Panc1 (cell line): ENCODE measurements at regions not wholly inside any gene's neighbourhood (a gene's known extent, or its start where the extent isn't known, plus 50 kb on each side); places are given as distances from the start of the nearest gene placed in this dataset.

Experiments used
- REST ChIP-seq, 2 experiments: IDR thresholded peaks; 2 replicates each; pipeline ENCODE4 v1.6.1; 2011 to 2012; ENCODE audit warnings: low read depth in 2 of 2, control low read depth in 1 of 2, low read length in 1 of 2, mild to moderate bottlenecking in 1 of 2, moderate library complexity in 1 of 2; ENCODE audit not compliant: insufficient read depth in 1 of 2
- TF ChIP-seq, protein P1 (sequence below): fragments of 450-650 bp; IDR thresholded peaks from 2 replicates; pipeline ENCODE4 v1.5.1; 2017; ENCODE audit warnings: mild to moderate bottlenecking

- TF ChIP-seq, protein P1, sequence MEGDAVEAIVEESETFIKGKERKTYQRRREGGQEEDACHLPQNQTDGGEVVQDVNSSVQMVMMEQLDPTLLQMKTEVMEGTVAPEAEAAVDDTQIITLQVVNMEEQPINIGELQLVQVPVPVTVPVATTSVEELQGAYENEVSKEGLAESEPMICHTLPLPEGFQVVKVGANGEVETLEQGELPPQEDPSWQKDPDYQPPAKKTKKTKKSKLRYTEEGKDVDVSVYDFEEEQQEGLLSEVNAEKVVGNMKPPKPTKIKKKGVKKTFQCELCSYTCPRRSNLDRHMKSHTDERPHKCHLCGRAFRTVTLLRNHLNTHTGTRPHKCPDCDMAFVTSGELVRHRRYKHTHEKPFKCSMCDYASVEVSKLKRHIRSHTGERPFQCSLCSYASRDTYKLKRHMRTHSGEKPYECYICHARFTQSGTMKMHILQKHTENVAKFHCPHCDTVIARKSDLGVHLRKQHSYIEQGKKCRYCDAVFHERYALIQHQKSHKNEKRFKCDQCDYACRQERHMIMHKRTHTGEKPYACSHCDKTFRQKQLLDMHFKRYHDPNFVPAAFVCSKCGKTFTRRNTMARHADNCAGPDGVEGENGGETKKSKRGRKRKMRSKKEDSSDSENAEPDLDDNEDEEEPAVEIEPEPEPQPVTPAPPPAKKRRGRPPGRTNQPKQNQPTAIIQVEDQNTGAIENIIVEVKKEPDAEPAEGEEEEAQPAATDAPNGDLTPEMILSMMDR, result no peak
- TF ChIP-seq REST (IDR thresholded peaks at IDR 0.05; ENCODE audit: insufficient read depth in 1 of 2, low read depth in 2 of 2, low read length in 1 of 2), result no peak
Observed at GRCh38 chr2:234849678-234850077, 102.1 kb upstream of the SH3BP4 start.
